ENCODE measurements at regions not wholly inside any gene's neighbourhood (a gene's known extent, or its start where the extent isn't known, plus 50 kb on each side); places are given as distances from the start of the nearest gene placed in this dataset.

- no peak overlapping the region for H2BK15ac ChIP-seq (ENCODE audit: low read length)
- H2BK5ac ChIP-seq (ENCODE audit: low read depth, low read length) = no peak overlapping the region
- no peak overlapping the region for H2BK12ac ChIP-seq (ENCODE audit: low read depth, low read length)
- H2AK5ac ChIP-seq (ENCODE audit: low read depth, low read length) = no peak overlapping the region
- H3K4ac ChIP-seq (replicated peaks; ENCODE audit: insufficient read length, low read depth, low read length) = no peak overlapping the region
- no peak overlapping the region for H3K4me2 ChIP-seq (ENCODE audit: insufficient read depth in 1 of 2, low read depth in 2 of 2, low read length in 2 of 2)
- 88% methylated on average over 3 of the region's 3 CpGs; no CpG with 5 or more reads in 1 of the 2 experiments for WGBS, 2 experiments (ENCODE audit: extremely low coverage in 1 of 2, insufficient coverage in 1 of 2, insufficient read length in 1 of 2, insufficient replicate concordance in 2 of 2, low coverage in 1 of 2, low lambda C conversion rate in 2 of 2, missing lambda C conversion rate in 1 of 2)
- no peak overlapping the region for H3K14ac ChIP-seq (ENCODE audit: insufficient read length)
- H2AFZ ChIP-seq (ENCODE audit: low read length) = no peak overlapping the region
- FAIRE-seq (no peak), DNase-seq (ENCODE audit: low read depth in 1 of 2, low spot score in 2 of 2) (no peak)
- H2BK120ac ChIP-seq (replicated peaks; ENCODE audit: low read depth, low read length) = no peak overlapping the region
- no peaks in the 10 kb centered on the region for H3K36me3 ChIP-seq (ENCODE audit: control insufficient read depth in 2 of 4, insufficient read depth in 4 of 4, low read length in 3 of 4)
- H2BK20ac ChIP-seq (ENCODE audit: low read length) = no peak overlapping the region
- H4K5ac ChIP-seq (ENCODE audit: insufficient read length, low read depth, low read length) = no peak overlapping the region
- H3K27me3 ChIP-seq (replicated peaks in 1 of 4; ENCODE audit: control insufficient read depth in 3 of 4, extremely low read depth in 1 of 4, insufficient read depth in 3 of 4, low read length in 3 of 4) = peaks cover 0 to 1% (median 0%) of the 10 kb centered on the region in 4 experiments; a peak in 1 of 7 replicates
- no peak overlapping the region for H3K56ac ChIP-seq (replicated peaks; ENCODE audit: insufficient read length, low read depth, low read length)
- no peak overlapping the region for H3K23ac ChIP-seq (ENCODE audit: insufficient read length)
- ChIA-PET POLR2A (ENCODE audit: partially characterized antibody) (no interaction called here), CTCF (ENCODE audit: partially characterized antibody) (no interaction called here)
- no peaks in the 10 kb centered on the region; a peak in 2 of 7 replicates for H3K4me1 ChIP-seq (replicated peaks in 1 of 4; ENCODE audit: control insufficient read depth in 3 of 4, insufficient read depth in 4 of 4, low read length in 3 of 4)
- no peaks in the 10 kb centered on the region for H3K23me2 ChIP-seq (ENCODE audit: low read depth, low read length)
- H4K91ac ChIP-seq (replicated peaks; ENCODE audit: insufficient read length, low read length) = no peak overlapping the region
- H4K8ac ChIP-seq (ENCODE audit: extremely low read depth, insufficient read depth, low read length) = no peak overlapping the region
- H4K20me1 ChIP-seq (replicated peaks in 1 of 2; ENCODE audit: control insufficient read depth in 1 of 2, insufficient read depth in 2 of 2, low read length in 2 of 2) = no peaks in the 10 kb centered on the region
- no peak overlapping the region for H3K27ac ChIP-seq (ENCODE audit: low read depth, low read length)
- H3K79me1 ChIP-seq (ENCODE audit: low read depth, low read length) = no peaks in the 10 kb centered on the region
- no peak overlapping the region for H3K4me3 ChIP-seq (ENCODE audit: extremely low read depth in 1 of 4, insufficient read depth in 2 of 4, low read depth in 3 of 4, low read length in 4 of 4)
- no peak overlapping the region for H3K9ac ChIP-seq (replicated peaks in 1 of 4; ENCODE audit: extremely low read depth in 1 of 4, low read depth in 3 of 4, low read length in 3 of 4)
- H3K18ac ChIP-seq (ENCODE audit: extremely low read depth, low read length) = no peak overlapping the region
- no peaks in the 10 kb centered on the region for H3K79me2 ChIP-seq (ENCODE audit: control insufficient read depth in 1 of 2, insufficient read depth in 2 of 2, low read length in 2 of 2)
- H3K9me3 ChIP-seq (ENCODE audit: insufficient read depth in 2 of 2, low read depth in 1 of 2, low read length in 1 of 2) = no peaks in the 10 kb centered on the region
- TF ChIP-seq RXRA (IDR thresholded peaks at IDR 0.05; ENCODE audit: insufficient read depth, low read depth, low read length) (no peak), CHD1 (IDR thresholded peaks at IDR 0.05; ENCODE audit: low read depth, low read length) (no peak), RAD21 (IDR thresholded peaks at IDR 0.05 in 1 of 2, conservative IDR thresholded peaks at IDR 0.05 in 1 of 2; ENCODE audit: low read depth in 2 of 2, low read length in 2 of 2) (no peak), TEAD4 (IDR thresholded peaks at IDR 0.05; ENCODE audit: low read depth, low read length) (no peak), SAP30 (IDR thresholded peaks at IDR 0.05; ENCODE audit: insufficient read depth, insufficient replicate concordance, low read length) (no peak), TAF7 (optimal IDR thresholded peaks at IDR 0.05; ENCODE audit: borderline replicate concordance, low read depth, low read length) (no peak), BACH1 (IDR thresholded peaks at IDR 0.05; ENCODE audit: low read length) (no peak), POU5F1 (IDR thresholded peaks at IDR 0.05; ENCODE audit: low read depth, low read length) (no peak), CTCF (IDR thresholded peaks at IDR 0.05; ENCODE audit: control extremely low read depth in 1 of 3, insufficient read depth in 1 of 3, low read depth in 1 of 3, low read length in 3 of 3) (no peak), E2F6 (IDR thresholded peaks at IDR 0.05) (no peak), BRCA1 (IDR thresholded peaks at IDR 0.05; ENCODE audit: low read depth, low read length) (no peak)
Measured at GRCh38 chr5:74154526-74154925, 486.0 kb downstream of the ENC1 start.
